WTC11 (cell line): ENCODE measurements at regions not wholly inside any gene's neighbourhood (a gene's known extent, or its start where the extent isn't known, plus 50 kb on each side); places are given as distances from the start of the nearest gene placed in this dataset.

Experiments
- ATAC-seq: fragments of 200-7000 bp; cut with Tn5 transposase; 2 replicates; pipeline ENCODE4 v1.10.0; 2021; ENCODE audit warnings: mild to moderate bottlenecking, moderate library complexity
- CTCF ChIA-PET: fragments of 300-600 bp; sonication (Branson Sonifier 250); formaldehyde crosslinking; loops from one replicate; lab custom pipeline; 2021; ENCODE audit warnings: antibody characterized with exemption; lab: Charles Lee
- POLR2A ChIA-PET: fragments of 350-600 bp; sonication (Branson Sonifier 250); formaldehyde crosslinking; loops from one replicate; lab custom pipeline; 2021; ENCODE audit warnings: antibody characterized with exemption; lab: Charles Lee
- DNase-seq: peaks from one replicate; pipeline ENCODE4 v3.0.0; 2021; ENCODE audit warnings: low spot score
- H3K27ac Mint-ChIP-seq: 2 replicates; pipeline ENCODE4 v1.8.0; 2021; ENCODE audit warnings: mixed read lengths
- H3K27me3 Mint-ChIP-seq: 2 replicates; pipeline ENCODE4 v1.8.0; 2021; ENCODE audit warnings: low read depth, mild to moderate bottlenecking, moderate library complexity, mixed read lengths
- H3K36me3 Mint-ChIP-seq: 2 replicates; pipeline ENCODE4 v1.8.0; 2021; ENCODE audit warnings: mixed read lengths
- H3K4me1 Mint-ChIP-seq: 2 replicates; pipeline ENCODE4 v1.8.0; 2022; ENCODE audit warnings: mixed read lengths
- H3K4me3 Mint-ChIP-seq: 2 replicates; pipeline ENCODE4 v1.8.0; 2021; ENCODE audit warnings: mild to moderate bottlenecking, moderate library complexity, mixed read lengths
- H3K9me3 Mint-ChIP-seq: 2 replicates; pipeline ENCODE4 v1.8.0; 2021; ENCODE audit warnings: mixed read lengths
- FOXP1 ChIP-seq: sonication (generic); formaldehyde crosslinking; IDR thresholded peaks from 2 replicates; pipeline ENCODE4 v1.8.0; 2022; ENCODE audit warnings: missing genetic modification reagents, mild to moderate bottlenecking, moderate library complexity, borderline replicate concordance
- GTF2I ChIP-seq: fragments of 250-450 bp; sonication (Bioruptor Pico); conservative IDR thresholded peaks from 2 replicates; pipeline ENCODE4 v1.4.0; 2021; ENCODE audit warnings: mild to moderate bottlenecking
- JAZF1 ChIP-seq: fragments of 250-450 bp; sonication (Bioruptor Pico); IDR thresholded peaks from 2 replicates; pipeline ENCODE4 v1.9.0; 2021; ENCODE audit warnings: moderate library complexity, mild to moderate bottlenecking, inconsistent platforms
- MXD4 ChIP-seq: fragments of 250-450 bp; sonication (Bioruptor Pico); IDR thresholded peaks from 2 replicates; pipeline ENCODE4 v1.8.0; 2021; ENCODE audit warnings: mild to moderate bottlenecking, moderate library complexity, borderline replicate concordance
- NR3C1 ChIP-seq: sonication (generic); formaldehyde crosslinking; conservative IDR thresholded peaks from 2 replicates; pipeline ENCODE4 v1.8.1; 2023; ENCODE audit warnings: low read depth, mild to moderate bottlenecking, missing genetic modification reagents
- ZBTB21 ChIP-seq: sonication (generic); formaldehyde crosslinking; IDR thresholded peaks from 2 replicates; pipeline ENCODE4 v1.8.1; 2023; ENCODE audit warnings: mild to moderate bottlenecking, missing genetic modification reagents, borderline replicate concordance
- ZNF138 ChIP-seq: sonication (generic); formaldehyde crosslinking; conservative IDR thresholded peaks from 2 replicates; pipeline ENCODE4 v1.8.1; 2022; ENCODE audit warnings: mild to moderate bottlenecking, moderate library complexity, missing genetic modification reagents
- ZNF219 ChIP-seq: sonication (generic); formaldehyde crosslinking; IDR thresholded peaks from 2 replicates; pipeline ENCODE4 v1.8.0; 2023; ENCODE audit warnings: missing genetic modification reagents, mild to moderate bottlenecking, borderline replicate concordance
- ZNF317 ChIP-seq: sonication (generic); formaldehyde crosslinking; IDR thresholded peaks from 2 replicates; pipeline ENCODE4 v1.8.1; 2023; ENCODE audit warnings: low read depth, mild to moderate bottlenecking, moderate library complexity, missing genetic modification reagents, borderline replicate concordance
- ZNF416 ChIP-seq: fragments of 250-450 bp; sonication (Bioruptor Pico); IDR thresholded peaks from 2 replicates; pipeline ENCODE4 v1.9.0; 2021; ENCODE audit warnings: mild to moderate bottlenecking, inconsistent platforms
- TF ChIP-seq, protein P1 (sequence below): sonication (generic); formaldehyde crosslinking; IDR thresholded peaks from 2 replicates; pipeline ENCODE4 v1.8.0; 2022; ENCODE audit warnings: mild to moderate bottlenecking, missing genetic modification reagents
- TF ChIP-seq, protein P2 (sequence below): sonication (generic); formaldehyde crosslinking; conservative IDR thresholded peaks from 2 replicates; pipeline ENCODE4 v1.8.1; 2022; ENCODE audit warnings: mild to moderate bottlenecking, missing genetic modification reagents
- TF ChIP-seq, protein P3 (sequence below): fragments of 250-450 bp; sonication (Bioruptor Pico); IDR thresholded peaks from 2 replicates; pipeline ENCODE4 v1.9.0; 2021; ENCODE audit warnings: mild to moderate bottlenecking
- TF ChIP-seq, protein P4 (sequence below): fragments of 250-450 bp; sonication (Bioruptor Pico); IDR thresholded peaks from 2 replicates; pipeline ENCODE4 v1.9.0; 2021; ENCODE audit warnings: mild to moderate bottlenecking
- TF ChIP-seq, protein P5 (sequence below): fragments of 250-450 bp; sonication (Bioruptor Pico); IDR thresholded peaks from 2 replicates; pipeline ENCODE4 v1.8.0; 2021; ENCODE audit warnings: mild to moderate bottlenecking
- TF ChIP-seq, protein P6 (sequence below): sonication (generic); formaldehyde crosslinking; IDR thresholded peaks from 2 replicates; pipeline ENCODE4 v1.8.1; 2022; ENCODE audit warnings: mild to moderate bottlenecking, moderate library complexity, missing genetic modification reagents
- TF ChIP-seq, protein P7 (sequence below): sonication (generic); formaldehyde crosslinking; IDR thresholded peaks from 2 replicates; pipeline ENCODE4 v1.8.0; 2022; ENCODE audit warnings: mild to moderate bottlenecking, missing genetic modification reagents
- TF ChIP-seq, protein P8 (sequence below): sonication (generic); formaldehyde crosslinking; IDR thresholded peaks from 2 replicates; pipeline ENCODE4 v1.8.1; 2022; ENCODE audit warnings: missing genetic modification reagents, borderline replicate concordance
- TF ChIP-seq, protein P9 (sequence below): sonication (generic); formaldehyde crosslinking; IDR thresholded peaks from 2 replicates; pipeline ENCODE4 v1.8.1; 2022; ENCODE audit warnings: low read depth, mild to moderate bottlenecking, moderate library complexity, missing genetic modification reagents, borderline replicate concordance
- TF ChIP-seq, protein P10 (sequence below): sonication (generic); formaldehyde crosslinking; IDR thresholded peaks from 2 replicates; pipeline ENCODE4 v1.8.1; 2023; ENCODE audit warnings: mild to moderate bottlenecking, missing genetic modification reagents, borderline replicate concordance

DNA sequence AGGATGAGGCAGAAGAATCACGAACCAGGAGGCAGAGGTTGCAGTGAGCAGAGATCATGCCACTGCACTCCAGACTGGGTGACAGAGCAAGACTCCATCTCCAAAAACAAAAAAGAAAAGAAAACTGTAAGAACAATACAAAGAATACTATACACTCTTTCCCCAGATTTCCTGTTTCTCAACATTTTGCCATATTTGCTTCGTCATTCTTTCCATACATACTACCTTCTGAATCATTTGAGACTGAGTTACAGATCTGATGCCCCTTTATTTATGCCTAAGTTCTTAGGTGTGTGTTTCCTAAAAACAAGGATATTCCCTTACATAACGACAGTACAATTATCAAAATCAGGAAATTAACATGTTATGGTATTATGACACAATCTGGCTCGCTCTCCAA is 168.4 kb upstream of the CELF2 start (continued):
- TF ChIP-seq, protein P1, sequence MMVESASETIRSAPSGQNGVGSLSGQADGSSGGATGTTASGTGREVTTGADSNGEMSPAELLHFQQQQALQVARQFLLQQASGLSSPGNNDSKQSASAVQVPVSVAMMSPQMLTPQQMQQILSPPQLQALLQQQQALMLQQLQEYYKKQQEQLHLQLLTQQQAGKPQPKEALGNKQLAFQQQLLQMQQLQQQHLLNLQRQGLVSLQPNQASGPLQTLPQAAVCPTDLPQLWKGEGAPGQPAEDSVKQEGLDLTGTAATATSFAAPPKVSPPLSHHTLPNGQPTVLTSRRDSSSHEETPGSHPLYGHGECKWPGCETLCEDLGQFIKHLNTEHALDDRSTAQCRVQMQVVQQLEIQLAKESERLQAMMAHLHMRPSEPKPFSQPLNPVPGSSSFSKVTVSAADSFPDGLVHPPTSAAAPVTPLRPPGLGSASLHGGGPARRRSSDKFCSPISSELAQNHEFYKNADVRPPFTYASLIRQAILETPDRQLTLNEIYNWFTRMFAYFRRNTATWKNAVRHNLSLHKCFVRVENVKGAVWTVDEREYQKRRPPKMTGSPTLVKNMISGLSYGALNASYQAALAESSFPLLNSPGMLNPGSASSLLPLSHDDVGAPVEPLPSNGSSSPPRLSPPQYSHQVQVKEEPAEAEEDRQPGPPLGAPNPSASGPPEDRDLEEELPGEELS (CRISPR knock-in tag) = no peak
- TF ChIP-seq, protein P2, sequence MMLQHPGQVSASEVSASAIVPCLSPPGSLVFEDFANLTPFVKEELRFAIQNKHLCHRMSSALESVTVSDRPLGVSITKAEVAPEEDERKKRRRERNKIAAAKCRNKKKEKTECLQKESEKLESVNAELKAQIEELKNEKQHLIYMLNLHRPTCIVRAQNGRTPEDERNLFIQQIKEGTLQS (CRISPR knock-in tag) = no peak
- TF ChIP-seq ZNF219 (no peak), JAZF1 (CRISPR knock-in tag) (no peak)
- TF ChIP-seq, protein P3, sequence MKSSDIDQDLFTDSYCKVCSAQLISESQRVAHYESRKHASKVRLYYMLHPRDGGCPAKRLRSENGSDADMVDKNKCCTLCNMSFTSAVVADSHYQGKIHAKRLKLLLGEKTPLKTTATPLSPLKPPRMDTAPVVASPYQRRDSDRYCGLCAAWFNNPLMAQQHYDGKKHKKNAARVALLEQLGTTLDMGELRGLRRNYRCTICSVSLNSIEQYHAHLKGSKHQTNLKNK = no peak
- TF ChIP-seq, protein P4, sequence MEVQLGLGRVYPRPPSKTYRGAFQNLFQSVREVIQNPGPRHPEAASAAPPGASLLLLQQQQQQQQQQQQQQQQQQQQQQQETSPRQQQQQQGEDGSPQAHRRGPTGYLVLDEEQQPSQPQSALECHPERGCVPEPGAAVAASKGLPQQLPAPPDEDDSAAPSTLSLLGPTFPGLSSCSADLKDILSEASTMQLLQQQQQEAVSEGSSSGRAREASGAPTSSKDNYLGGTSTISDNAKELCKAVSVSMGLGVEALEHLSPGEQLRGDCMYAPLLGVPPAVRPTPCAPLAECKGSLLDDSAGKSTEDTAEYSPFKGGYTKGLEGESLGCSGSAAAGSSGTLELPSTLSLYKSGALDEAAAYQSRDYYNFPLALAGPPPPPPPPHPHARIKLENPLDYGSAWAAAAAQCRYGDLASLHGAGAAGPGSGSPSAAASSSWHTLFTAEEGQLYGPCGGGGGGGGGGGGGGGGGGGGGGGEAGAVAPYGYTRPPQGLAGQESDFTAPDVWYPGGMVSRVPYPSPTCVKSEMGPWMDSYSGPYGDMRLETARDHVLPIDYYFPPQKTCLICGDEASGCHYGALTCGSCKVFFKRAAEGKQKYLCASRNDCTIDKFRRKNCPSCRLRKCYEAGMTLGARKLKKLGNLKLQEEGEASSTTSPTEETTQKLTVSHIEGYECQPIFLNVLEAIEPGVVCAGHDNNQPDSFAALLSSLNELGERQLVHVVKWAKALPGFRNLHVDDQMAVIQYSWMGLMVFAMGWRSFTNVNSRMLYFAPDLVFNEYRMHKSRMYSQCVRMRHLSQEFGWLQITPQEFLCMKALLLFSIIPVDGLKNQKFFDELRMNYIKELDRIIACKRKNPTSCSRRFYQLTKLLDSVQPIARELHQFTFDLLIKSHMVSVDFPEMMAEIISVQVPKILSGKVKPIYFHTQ (CRISPR knock-in tag) = no peak

DNA sequence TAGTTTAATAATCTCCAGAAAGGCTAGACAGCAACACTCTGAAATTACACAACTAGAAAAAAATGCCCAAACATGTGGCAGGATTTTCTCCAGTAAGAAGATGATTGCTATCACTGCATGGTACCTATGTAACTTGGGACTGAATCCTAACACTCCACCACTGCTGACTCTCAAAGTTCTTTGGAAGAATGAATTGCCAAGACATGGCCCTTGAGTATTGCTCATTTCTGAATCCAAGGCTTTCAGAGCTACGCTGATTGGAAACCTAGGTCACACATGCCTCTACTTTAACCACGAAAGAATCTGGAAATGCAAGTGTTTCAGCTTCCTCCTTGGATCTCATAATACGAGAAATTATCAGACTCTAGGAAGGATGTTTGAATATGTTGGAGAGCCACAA is 167.5 kb upstream of the CELF2 start:
- POLR2A ChIA-PET = no interaction called here
- Mint-ChIP-seq H3K27ac (no peak overlapping the region), H3K9me3 (peaks cover 4% of the 10 kb centered on the region), H3K36me3 (no peaks in the 10 kb centered on the region), H3K4me3 (no peak overlapping the region), H3K4me1 (peaks cover 4% of the 10 kb centered on the region; the same call in 1 of the 2 replicates), H3K27me3 (no peaks in the 10 kb centered on the region)
- DNase-seq = no peak
- CTCF ChIA-PET = no interaction called here
- no peak for ATAC-seq
- TF ChIP-seq ZBTB21 (CRISPR knock-in tag) (no peak), FOXP1 (CRISPR knock-in tag) (no peak), ZNF138 (CRISPR knock-in tag) (no peak), ZNF317 (no peak), NR3C1 (CRISPR knock-in tag) (no peak), ZNF219 (no peak), MXD4 (CRISPR knock-in tag) (no peak), ZNF416 (CRISPR knock-in tag) (no peak), GTF2I (CRISPR knock-in tag) (no peak)
- TF ChIP-seq, protein P5, sequence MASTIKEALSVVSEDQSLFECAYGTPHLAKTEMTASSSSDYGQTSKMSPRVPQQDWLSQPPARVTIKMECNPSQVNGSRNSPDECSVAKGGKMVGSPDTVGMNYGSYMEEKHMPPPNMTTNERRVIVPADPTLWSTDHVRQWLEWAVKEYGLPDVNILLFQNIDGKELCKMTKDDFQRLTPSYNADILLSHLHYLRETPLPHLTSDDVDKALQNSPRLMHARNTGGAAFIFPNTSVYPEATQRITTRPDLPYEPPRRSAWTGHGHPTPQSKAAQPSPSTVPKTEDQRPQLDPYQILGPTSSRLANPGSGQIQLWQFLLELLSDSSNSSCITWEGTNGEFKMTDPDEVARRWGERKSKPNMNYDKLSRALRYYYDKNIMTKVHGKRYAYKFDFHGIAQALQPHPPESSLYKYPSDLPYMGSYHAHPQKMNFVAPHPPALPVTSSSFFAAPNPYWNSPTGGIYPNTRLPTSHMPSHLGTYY (CRISPR knock-in tag) = no peak
- TF ChIP-seq, protein P6, sequence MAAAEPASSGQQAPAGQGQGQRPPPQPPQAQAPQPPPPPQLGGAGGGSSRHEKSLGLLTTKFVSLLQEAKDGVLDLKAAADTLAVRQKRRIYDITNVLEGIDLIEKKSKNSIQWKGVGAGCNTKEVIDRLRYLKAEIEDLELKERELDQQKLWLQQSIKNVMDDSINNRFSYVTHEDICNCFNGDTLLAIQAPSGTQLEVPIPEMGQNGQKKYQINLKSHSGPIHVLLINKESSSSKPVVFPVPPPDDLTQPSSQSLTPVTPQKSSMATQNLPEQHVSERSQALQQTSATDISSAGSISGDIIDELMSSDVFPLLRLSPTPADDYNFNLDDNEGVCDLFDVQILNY = no peak
- TF ChIP-seq, protein P7, sequence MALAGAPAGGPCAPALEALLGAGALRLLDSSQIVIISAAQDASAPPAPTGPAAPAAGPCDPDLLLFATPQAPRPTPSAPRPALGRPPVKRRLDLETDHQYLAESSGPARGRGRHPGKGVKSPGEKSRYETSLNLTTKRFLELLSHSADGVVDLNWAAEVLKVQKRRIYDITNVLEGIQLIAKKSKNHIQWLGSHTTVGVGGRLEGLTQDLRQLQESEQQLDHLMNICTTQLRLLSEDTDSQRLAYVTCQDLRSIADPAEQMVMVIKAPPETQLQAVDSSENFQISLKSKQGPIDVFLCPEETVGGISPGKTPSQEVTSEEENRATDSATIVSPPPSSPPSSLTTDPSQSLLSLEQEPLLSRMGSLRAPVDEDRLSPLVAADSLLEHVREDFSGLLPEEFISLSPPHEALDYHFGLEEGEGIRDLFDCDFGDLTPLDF = no peak
- TF ChIP-seq, protein P8, sequence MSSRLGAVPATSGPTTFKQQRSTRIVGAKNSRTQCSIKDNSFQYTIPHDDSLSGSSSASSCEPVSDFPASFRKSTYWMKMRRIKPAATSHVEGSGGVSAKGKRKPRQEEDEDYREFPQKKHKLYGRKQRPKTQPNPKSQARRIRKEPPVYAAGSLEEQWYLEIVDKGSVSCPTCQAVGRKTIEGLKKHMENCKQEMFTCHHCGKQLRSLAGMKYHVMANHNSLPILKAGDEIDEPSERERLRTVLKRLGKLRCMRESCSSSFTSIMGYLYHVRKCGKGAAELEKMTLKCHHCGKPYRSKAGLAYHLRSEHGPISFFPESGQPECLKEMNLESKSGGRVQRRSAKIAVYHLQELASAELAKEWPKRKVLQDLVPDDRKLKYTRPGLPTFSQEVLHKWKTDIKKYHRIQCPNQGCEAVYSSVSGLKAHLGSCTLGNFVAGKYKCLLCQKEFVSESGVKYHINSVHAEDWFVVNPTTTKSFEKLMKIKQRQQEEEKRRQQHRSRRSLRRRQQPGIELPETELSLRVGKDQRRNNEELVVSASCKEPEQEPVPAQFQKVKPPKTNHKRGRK (CRISPR knock-in tag) = no peak
- TF ChIP-seq, protein P9, sequence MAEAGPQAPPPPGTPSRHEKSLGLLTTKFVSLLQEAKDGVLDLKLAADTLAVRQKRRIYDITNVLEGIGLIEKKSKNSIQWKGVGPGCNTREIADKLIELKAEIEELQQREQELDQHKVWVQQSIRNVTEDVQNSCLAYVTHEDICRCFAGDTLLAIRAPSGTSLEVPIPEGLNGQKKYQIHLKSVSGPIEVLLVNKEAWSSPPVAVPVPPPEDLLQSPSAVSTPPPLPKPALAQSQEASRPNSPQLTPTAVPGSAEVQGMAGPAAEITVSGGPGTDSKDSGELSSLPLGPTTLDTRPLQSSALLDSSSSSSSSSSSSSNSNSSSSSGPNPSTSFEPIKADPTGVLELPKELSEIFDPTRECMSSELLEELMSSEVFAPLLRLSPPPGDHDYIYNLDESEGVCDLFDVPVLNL = no peak
- TF ChIP-seq, protein P10, sequence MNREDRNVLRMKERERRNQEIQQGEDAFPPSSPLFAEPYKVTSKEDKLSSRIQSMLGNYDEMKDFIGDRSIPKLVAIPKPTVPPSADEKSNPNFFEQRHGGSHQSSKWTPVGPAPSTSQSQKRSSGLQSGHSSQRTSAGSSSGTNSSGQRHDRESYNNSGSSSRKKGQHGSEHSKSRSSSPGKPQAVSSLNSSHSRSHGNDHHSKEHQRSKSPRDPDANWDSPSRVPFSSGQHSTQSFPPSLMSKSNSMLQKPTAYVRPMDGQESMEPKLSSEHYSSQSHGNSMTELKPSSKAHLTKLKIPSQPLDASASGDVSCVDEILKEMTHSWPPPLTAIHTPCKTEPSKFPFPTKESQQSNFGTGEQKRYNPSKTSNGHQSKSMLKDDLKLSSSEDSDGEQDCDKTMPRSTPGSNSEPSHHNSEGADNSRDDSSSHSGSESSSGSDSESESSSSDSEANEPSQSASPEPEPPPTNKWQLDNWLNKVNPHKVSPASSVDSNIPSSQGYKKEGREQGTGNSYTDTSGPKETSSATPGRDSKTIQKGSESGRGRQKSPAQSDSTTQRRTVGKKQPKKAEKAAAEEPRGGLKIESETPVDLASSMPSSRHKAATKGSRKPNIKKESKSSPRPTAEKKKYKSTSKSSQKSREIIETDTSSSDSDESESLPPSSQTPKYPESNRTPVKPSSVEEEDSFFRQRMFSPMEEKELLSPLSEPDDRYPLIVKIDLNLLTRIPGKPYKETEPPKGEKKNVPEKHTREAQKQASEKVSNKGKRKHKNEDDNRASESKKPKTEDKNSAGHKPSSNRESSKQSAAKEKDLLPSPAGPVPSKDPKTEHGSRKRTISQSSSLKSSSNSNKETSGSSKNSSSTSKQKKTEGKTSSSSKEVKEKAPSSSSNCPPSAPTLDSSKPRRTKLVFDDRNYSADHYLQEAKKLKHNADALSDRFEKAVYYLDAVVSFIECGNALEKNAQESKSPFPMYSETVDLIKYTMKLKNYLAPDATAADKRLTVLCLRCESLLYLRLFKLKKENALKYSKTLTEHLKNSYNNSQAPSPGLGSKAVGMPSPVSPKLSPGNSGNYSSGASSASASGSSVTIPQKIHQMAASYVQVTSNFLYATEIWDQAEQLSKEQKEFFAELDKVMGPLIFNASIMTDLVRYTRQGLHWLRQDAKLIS = no peak
